GM13977 (cell line): ENCODE measurements at regions not wholly inside any gene's neighbourhood (a gene's known extent, or its start where the extent isn't known, plus 50 kb on each side); places are given as distances from the start of the nearest gene placed in this dataset.
"Not testable (repeated sequence)": the region's sequence is repeated elsewhere in the genome, so short reads cannot be mapped to it uniquely, and the experiment has no call there.

Source experiments
- DNase-seq: peaks from one replicate; pipeline ENCODE4 v3.0.0; 2012; ENCODE audit warnings: low spot score
- in situ Hi-C: fragments of 300-500 bp; cut with MboI; formaldehyde crosslinking; loops from one replicate; pipeline ENCODE4 v1.12.0; 2022; ENCODE audit warnings: low sequenced_read_pairs, low pct_unique_long_range_greater_than_20kb, mixed read lengths, inconsistent platforms; ENCODE audit not compliant: unreplicated experiment
- TF ChIP-seq, protein P1 (sequence below): IDR thresholded peaks from 2 replicates; pipeline ENCODE4 v1.5.1; 2012; ENCODE audit warnings: mild to moderate bottlenecking, control low read depth; ENCODE audit not compliant: insufficient read depth; ENCODE audit errors: extremely low read depth, missing control alignments

DNA sequence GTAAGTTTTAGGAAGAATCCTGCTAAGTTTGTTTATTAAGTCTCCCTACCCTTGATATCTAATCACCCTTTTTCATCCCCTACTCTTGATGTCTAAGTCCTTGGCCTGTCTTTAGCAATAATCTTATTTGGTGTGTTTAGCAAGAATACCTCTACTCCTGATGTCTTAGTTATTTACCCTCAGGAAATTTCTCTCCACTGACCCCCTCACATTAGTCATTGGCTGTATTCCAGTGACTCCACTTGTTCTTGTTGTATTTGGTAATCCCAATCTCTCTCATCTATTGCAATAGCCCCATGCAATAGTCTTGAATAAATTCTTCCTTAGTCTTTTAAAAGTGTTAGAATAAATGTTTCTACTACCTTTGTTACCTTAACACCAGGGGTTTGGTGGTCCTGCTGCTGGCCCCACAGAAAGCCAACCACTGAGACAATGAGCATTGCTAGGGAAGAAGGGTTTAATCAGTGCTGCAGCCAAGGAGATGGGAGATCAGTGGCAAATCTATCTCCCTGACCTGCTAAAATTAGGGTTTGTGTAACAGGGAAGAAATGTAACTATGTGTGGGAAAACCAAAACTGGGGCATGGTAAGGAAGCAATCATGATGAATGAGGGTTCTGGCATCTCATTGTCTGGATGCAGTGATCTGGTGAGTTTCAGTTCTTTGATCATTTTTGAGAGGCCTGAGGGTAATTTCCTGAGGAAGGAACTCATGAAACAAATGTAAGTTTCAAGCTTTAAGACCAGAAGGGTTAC, 236.4 kb upstream of the DAB2 start:
- DNase-seq = no peak
- in situ Hi-C loops = no loop called here
- TF ChIP-seq, protein P1, sequence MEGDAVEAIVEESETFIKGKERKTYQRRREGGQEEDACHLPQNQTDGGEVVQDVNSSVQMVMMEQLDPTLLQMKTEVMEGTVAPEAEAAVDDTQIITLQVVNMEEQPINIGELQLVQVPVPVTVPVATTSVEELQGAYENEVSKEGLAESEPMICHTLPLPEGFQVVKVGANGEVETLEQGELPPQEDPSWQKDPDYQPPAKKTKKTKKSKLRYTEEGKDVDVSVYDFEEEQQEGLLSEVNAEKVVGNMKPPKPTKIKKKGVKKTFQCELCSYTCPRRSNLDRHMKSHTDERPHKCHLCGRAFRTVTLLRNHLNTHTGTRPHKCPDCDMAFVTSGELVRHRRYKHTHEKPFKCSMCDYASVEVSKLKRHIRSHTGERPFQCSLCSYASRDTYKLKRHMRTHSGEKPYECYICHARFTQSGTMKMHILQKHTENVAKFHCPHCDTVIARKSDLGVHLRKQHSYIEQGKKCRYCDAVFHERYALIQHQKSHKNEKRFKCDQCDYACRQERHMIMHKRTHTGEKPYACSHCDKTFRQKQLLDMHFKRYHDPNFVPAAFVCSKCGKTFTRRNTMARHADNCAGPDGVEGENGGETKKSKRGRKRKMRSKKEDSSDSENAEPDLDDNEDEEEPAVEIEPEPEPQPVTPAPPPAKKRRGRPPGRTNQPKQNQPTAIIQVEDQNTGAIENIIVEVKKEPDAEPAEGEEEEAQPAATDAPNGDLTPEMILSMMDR = no peak

DNA sequence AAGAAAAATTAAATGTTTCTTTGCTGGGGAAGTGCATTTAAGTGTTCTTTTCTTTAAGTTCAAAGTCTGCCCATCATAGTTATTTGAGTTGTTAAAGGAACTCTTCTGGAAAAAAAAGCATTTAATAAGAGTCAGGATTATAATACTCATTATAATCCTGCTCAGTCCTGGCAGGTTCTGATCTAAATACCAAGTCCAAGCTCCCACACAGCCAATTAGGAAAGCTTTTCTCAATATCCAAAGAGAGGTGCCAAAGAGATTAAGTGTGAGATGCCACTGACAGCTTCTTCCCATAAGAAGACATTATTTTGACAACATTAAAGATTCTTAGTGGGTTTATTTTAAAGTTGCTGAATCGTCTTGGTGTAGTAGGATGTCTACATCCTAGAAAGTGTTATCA, 235.2 kb upstream of the DAB2 start:
- TF ChIP-seq, protein P1 = no peak
- DNase-seq = no peak
- in situ Hi-C loops = no loop called here

DNA sequence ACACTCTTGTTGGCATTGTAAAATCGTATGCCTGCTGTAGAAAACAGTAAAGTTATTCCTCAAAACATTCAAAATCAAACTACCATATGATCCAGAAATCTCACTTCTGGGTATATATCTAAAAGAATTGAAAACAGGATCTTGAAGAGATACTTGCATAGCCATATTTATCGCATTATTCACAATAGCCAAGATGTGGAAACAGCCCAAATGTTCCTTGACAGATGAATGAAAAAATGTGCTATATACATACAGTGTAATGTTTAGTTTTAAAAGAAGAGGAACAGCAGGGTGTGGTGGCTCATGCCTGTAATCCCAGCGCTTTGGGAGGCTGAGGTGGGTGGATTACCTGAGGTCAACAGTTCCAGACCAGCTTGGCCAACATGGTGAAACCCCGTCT, 234.1 kb upstream of the DAB2 start:
- DNase-seq = no peak
- TF ChIP-seq, protein P1 = no peak
- in situ Hi-C loops = no loop called here

DNA sequence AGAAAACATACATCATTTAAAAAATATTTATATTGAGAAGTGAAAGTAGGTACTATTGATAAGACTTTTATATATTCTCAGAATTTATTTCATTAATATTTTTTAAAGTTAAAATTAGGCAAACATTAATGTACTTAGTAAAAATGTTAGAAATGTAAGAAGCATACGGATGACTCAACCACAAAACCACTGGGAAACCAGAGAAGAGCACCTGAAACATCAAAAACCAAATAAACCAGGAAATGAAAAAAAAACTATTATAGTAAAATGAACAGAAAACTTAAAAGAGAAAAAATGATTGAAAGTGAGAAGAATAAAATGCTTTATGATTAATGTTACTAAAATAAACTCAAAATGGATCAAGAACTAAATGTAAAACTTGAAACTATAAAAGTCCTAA, 233.2 kb upstream of the DAB2 start:
- TF ChIP-seq, protein P1 = no peak
- DNase-seq = no peak
- in situ Hi-C loops = no loop called here

DNA sequence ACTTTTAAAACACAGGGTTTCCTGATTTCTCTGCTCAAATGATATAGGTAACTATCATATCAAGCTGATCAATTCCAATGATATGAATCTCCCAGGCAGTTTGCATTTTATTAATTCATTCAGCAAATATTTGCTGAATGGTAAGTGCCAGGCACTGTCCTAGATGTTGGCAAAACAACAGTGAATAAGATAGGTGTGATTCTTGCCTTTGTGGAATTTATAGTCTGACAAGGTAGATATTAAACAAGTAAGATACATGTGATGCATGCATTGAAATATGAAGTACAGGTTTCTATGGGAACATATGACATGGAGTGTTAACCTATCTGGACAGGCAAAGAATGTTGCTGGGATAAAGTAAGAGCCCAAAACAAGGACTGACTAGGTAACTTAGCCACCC, 231.8 kb upstream of the DAB2 start:
- no peak for DNase-seq
- TF ChIP-seq, protein P1 = no peak
- in situ Hi-C loops = no loop called here

DNA sequence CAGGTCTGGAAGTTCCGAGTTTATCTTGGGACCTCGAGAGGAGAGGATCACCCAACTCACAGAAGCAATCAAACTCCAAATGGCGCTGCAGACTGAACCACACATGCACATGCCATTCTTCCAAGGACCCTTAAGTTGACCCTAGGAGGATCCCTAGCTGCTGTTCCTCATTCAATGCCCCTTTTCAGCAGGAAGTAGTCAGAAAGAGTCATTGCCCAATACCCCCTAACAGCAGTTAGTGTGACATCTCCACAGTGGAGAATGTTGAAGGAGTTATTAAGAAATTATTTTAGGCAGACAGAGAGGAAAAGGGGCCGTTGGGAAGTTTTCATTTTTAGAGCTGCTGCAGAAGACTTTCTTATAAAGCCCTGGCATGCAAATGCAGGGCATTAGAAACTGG, 229.9 kb upstream of the DAB2 start:
- in situ Hi-C loops = no loop called here
- TF ChIP-seq, protein P1 = no peak
- DNase-seq = no peak

DNA sequence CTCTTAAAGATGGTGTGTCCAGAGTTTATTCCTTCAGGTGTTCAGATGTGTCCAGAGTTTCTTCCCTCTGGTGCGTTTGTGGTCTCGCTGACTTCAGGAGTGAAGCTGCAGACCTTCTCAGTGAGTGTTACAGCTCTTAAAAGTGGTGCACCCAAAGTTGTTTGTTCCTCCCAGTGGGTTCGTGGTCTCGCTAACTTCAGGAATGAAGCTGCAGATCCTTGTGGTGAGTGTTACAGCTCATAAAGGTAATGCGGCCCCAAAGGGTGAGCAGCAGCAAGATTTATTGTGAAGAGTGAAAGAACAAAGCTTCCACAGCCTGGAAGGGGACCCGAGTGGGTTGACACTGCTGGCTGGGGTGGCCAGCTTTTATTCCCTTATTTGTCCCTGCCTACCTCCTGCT, 227.7 kb upstream of the DAB2 start:
- in situ Hi-C loops = not testable (repeated sequence)

More for the DNA sequence above, 227.7 kb upstream of the DAB2 start:
- not testable (repeated sequence) for DNase-seq
